ENCODE measurements at regions not wholly inside any gene's neighbourhood (a gene's known extent, or its start where the extent isn't known, plus 50 kb on each side); places are given as distances from the start of the nearest gene placed in this dataset.

DNA sequence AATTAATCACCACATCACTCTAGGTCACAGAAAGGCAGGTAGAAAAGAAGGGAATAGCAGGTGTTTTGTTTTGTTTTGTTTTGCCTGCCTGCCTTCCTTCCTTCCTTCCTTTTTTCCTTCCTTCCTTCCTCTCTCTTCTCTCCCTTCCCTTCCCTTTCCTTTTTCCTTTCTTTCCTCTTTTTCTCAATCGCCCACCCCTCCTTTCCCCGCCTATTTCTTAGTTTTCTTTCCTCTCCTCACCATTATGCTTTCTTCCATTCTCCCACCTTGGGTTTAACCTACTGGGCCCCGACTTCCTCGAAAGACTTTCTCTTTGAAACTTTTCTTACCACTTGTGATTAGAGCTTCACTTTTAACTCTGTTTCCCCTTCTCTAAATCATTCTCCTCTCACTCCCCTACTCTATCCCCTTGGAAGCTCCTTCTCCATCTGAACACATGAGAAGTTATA lies 231.3 kb upstream of the CD180 start:
- TF ChIP-seq, protein P1, sequence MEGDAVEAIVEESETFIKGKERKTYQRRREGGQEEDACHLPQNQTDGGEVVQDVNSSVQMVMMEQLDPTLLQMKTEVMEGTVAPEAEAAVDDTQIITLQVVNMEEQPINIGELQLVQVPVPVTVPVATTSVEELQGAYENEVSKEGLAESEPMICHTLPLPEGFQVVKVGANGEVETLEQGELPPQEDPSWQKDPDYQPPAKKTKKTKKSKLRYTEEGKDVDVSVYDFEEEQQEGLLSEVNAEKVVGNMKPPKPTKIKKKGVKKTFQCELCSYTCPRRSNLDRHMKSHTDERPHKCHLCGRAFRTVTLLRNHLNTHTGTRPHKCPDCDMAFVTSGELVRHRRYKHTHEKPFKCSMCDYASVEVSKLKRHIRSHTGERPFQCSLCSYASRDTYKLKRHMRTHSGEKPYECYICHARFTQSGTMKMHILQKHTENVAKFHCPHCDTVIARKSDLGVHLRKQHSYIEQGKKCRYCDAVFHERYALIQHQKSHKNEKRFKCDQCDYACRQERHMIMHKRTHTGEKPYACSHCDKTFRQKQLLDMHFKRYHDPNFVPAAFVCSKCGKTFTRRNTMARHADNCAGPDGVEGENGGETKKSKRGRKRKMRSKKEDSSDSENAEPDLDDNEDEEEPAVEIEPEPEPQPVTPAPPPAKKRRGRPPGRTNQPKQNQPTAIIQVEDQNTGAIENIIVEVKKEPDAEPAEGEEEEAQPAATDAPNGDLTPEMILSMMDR (IDR thresholded peaks at IDR 0.05; ENCODE audit: unreplicated experiment in 3 of 3): no peak
- H3K4me3 Mint-ChIP-seq: no peak overlapping the region
- H3K36me3 Mint-ChIP-seq (ENCODE audit: low read depth): no peaks in the 10 kb centered on the region
- H3K9me3 Mint-ChIP-seq: no peaks in the 10 kb centered on the region
- H3K27ac Mint-ChIP-seq: no peak overlapping the region
- H3K4me1 Mint-ChIP-seq: no peaks in the 10 kb centered on the region
- H3K27me3 Mint-ChIP-seq (ENCODE audit: low read depth): no peaks in the 10 kb centered on the region

DNA sequence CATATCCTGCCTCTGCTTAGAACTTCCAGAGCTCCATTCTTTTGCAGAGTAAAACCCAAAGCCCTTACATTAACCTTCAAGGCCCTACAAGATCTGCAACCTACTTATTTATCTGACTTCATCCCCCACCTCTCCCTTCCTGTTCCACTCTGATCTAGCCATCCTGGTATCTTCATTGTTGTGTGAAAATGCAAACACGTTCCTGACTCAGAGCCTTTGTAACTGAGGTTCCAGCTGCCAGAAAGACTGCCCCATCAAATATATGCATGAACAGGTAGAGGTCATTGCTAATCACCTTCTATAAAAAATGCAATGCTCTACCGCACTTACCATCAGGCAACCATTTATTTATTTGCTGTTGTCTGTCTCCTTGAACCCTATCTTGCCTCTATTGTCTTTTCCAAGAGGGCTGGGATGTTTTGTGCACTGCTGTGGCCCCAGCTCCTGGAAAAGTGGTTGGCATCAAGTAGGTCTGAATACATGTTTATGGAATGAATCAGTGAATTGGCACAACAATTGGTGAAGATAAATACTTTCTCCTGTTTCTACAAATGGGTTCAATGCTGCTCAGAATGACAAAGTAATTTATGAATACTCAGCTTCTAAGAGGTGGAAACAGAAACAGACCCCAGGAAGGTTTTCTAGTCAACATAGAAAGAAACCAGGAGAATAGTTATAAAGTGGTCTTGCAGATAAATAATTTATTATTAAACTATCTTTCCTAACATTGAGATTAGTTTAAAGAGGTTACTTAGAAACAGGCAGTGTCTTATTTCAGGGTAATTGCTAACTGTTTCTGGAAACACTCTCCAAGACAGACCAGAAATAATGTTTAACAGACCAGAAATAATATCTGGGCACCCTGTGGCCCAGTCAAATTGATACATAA lies 230.6 kb upstream of the CD180 start:
- H3K4me1 Mint-ChIP-seq: no peaks in the 10 kb centered on the region
- peaks cover 1% of the 10 kb centered on the region for H3K36me3 Mint-ChIP-seq (ENCODE audit: low read depth)
- peaks cover under 1% of the 10 kb centered on the region for H3K9me3 Mint-ChIP-seq
- no peak overlapping the region for H3K4me3 Mint-ChIP-seq
- no peak overlapping the region for H3K27ac Mint-ChIP-seq
- TF ChIP-seq, protein P1 (IDR thresholded peaks at IDR 0.05; ENCODE audit: unreplicated experiment in 3 of 3): no peak
- no peaks in the 10 kb centered on the region for H3K27me3 Mint-ChIP-seq (ENCODE audit: low read depth)

DNA sequence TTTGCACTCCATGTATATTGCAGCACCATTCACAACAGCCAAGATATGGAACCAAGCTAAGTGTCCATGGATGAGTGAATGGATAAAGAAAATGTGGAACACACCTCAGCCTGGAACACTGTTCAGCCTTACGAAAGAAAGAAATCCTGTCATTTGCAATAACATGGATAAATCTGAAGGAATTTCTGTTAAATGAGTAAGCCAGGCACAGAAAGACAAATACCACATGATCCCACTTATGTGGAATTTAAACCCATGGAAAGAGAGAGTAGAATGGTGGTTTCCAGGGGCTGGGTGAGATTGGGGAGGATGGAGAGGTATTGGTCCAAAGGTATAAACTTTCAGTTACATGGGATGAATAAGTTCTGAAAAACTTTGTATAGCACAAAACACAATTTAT lies 228.9 kb upstream of the CD180 start:
- H3K4me1 Mint-ChIP-seq: no peaks in the 10 kb centered on the region
- TF ChIP-seq, protein P1 (IDR thresholded peaks at IDR 0.05; ENCODE audit: unreplicated experiment in 3 of 3): no peak

DNA sequence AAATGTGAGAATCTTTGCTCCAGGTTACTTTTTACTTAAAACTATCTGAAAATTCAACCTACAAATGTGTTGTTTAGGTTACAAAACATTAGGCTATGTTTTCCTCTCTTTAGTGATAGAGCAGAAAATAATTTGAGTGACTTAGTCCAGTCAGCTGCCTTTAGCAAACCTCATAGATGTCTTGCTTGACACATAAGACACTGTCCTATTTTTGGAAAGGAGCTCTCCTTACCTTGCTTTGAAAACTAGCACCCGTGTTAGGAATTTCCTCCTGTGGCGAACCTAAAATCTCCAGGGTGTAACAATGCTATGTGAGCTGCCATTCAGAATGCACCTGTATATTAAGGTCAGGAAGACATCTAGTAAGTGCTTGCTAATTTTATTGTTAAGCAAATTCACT lies 221.2 kb upstream of the CD180 start:
- no peak overlapping the region for H3K4me3 Mint-ChIP-seq
- no peaks in the 10 kb centered on the region for H3K27me3 Mint-ChIP-seq (ENCODE audit: low read depth)
- no peak overlapping the region for H3K27ac Mint-ChIP-seq

More for the DNA sequence above, 228.9 kb upstream of the CD180 start:
- H3K27ac Mint-ChIP-seq: no peak overlapping the region
- peaks cover 6% of the 10 kb centered on the region for H3K9me3 Mint-ChIP-seq
- H3K4me3 Mint-ChIP-seq: no peak overlapping the region
- H3K36me3 Mint-ChIP-seq (ENCODE audit: low read depth): peaks cover 3% of the 10 kb centered on the region
- no peaks in the 10 kb centered on the region for H3K27me3 Mint-ChIP-seq (ENCODE audit: low read depth)

DNA sequence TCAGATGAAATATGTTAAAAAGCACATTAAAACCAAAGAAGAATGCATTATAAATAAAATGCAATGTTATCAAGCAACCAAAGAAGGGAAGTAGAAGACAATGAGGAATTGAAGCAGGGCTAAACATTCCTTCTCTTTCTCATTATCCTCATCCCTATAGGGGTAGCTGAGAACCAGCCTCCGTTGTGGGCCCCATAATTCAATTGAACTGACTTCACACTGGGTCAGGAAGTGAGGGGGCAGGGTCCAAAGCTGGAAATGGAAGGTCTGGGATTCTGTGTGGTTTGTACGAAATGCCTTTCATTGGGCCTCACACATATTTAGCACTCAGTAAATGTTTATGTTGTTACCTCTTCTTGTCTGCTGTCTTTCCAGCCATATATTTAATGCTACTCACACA lies 220.4 kb upstream of the CD180 start:
- peaks cover 5% of the 10 kb centered on the region for H3K4me1 Mint-ChIP-seq
- H3K27me3 Mint-ChIP-seq (ENCODE audit: low read depth): no peaks in the 10 kb centered on the region
- TF ChIP-seq, protein P1 (IDR thresholded peaks at IDR 0.05; ENCODE audit: unreplicated experiment in 3 of 3): no peak
- H3K36me3 Mint-ChIP-seq (ENCODE audit: low read depth): peaks cover under 1% of the 10 kb centered on the region
- peaks cover 6% of the 10 kb centered on the region for H3K9me3 Mint-ChIP-seq
- no peak overlapping the region for H3K27ac Mint-ChIP-seq
- no peak overlapping the region for H3K4me3 Mint-ChIP-seq

More for the DNA sequence above, 221.2 kb upstream of the CD180 start:
- TF ChIP-seq, protein P1 (IDR thresholded peaks at IDR 0.05; ENCODE audit: unreplicated experiment in 3 of 3): no peak
- Mint-ChIP-seq H3K4me1 (peaks cover 5% of the 10 kb centered on the region), H3K9me3 (peaks cover 8% of the 10 kb centered on the region), H3K36me3 (ENCODE audit: low read depth) (peaks cover 3% of the 10 kb centered on the region)

All from nephron (organoid).